CD4-positive, alpha-beta T cell treated with Interleukin-17A for 1 hour (primary cell): ENCODE measurements at regions not wholly inside any gene's neighbourhood (a gene's known extent, or its start where the extent isn't known, plus 50 kb on each side); places are given as distances from the start of the nearest gene placed in this dataset.

Experiments
- DNase-seq: peaks from one replicate; pipeline ENCODE4 v3.0.0-alpha.2; 2020

DNA sequence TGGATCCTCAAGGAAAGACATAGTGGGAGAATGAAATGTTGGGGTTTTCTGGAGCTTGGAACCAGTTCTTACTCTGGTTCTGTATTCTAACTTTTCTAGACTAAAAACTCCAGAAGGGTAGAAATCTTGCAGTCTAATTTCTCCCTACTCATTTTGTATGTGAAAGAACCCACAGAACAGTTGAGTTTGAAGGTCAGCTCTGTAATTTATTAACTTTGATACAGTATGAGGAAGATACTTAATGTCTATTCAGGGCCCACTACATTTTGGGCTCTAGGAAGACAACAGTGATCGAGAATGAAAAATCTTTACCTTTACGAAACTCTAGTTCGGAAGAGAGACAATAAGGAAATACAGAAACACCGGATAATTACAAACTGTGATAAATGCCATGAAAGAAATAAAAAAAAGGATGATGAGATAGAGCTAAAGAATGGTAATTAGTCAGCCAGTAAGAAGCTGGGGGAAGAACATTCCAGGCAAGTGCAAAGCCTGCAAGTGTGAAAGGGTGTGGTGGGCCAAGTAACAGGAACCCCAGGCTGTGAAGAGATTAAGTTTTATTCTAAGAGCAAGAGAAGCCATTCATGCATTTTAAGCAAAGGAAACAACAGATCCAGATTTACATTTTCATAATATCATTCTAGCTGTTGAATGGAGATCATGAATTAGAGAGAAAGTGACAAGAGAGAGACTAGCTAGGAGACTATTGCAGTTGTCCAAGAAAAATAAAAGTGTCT, 159.9 kb upstream of the HMCN1 start:
- no peak for DNase-seq

DNA sequence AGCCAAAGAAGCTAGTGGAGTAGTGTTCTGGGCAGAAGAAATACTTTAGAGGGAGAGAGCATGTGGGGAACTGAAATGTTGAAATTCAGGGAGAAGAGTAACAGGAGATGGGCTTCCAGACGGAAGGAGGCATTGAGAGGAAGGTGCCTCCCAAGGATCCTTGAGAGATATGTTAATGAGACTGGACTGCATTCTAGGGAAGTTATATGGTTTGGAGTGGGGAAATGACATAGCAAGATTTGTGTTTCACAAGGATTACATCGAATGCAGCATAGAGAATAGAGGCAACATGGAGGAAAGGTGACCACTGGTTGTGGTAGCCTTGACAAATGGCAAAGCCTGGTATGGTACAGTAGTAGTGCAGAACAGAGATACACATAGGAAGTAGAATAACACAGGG, 160.5 kb upstream of the HMCN1 start:
- DNase-seq, result no peak

DNA sequence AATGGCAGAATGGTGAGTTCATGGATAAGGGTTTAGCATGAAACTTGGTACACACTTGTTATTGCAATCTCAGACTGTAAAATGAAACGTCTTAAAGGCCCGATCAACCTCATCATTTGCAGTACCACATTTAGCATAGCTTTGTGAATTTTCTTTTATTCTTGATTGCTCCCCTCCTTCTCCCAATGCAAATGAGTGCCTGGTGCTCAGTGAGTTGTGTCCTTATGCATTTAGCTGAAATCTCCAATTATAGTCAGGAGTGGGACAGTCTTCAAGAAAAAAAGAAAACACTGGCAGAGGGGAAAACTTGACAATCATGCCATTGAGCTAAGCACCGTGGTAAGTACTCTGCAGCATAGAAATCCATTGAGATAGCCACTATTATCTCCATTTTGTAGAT, 161.0 kb upstream of the HMCN1 start:
- no peak for DNase-seq

GRCh38 chr1:185570962-185571361, 163.2 kb upstream of the HMCN1 start:
- peak; percentile 31 for DNase-seq

GRCh38 chr1:185568155-185569123, 165.8 kb upstream of the HMCN1 start:
- DNase-seq, result peak; percentile 66

GRCh38 chr1:185567440-185567839, 166.8 kb upstream of the HMCN1 start:
- DNase-seq, result no peak

DNA sequence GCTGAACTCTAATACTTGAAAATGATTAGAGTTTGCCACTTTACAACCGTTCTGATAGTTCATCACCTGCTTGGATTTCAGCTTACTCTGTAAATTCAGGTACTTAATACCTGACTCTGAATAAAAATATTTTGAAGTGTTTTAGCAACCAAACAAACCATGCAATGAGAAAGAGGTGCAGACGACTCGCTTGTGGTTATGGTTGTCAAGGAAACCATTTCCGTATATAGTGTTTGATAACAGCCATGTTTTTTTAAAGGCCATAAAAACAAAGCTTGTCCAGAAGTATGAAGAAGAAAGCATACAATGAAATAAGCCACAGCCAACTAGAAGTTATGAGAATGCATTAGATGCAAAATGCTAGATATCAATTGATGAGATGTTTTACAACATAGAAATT, 167.2 kb upstream of the HMCN1 start:
- DNase-seq, result peak; percentile 95

- no peak for DNase-seq
Observed at GRCh38 chr1:185565302-185565701, 168.9 kb upstream of the HMCN1 start.

DNA sequence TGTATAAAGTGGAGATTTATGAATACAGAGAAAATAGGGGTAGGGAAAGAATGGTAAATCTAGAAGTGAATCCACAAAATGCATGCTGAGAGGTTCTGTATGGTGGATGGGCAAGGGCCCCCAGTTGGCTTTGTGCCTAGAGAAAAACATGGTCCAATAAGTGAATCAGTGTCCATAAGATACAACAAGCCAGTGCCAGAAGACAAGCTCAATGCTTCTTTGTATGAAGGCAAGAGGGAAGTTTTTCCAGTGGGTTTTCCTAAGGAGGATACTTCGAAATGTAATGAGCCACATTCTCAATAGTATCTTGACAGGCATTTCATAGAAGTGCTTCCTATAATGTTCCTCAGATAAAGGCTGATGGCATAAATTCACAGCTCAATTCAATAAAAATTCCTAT, 169.4 kb upstream of the HMCN1 start:
- no peak for DNase-seq

DNA sequence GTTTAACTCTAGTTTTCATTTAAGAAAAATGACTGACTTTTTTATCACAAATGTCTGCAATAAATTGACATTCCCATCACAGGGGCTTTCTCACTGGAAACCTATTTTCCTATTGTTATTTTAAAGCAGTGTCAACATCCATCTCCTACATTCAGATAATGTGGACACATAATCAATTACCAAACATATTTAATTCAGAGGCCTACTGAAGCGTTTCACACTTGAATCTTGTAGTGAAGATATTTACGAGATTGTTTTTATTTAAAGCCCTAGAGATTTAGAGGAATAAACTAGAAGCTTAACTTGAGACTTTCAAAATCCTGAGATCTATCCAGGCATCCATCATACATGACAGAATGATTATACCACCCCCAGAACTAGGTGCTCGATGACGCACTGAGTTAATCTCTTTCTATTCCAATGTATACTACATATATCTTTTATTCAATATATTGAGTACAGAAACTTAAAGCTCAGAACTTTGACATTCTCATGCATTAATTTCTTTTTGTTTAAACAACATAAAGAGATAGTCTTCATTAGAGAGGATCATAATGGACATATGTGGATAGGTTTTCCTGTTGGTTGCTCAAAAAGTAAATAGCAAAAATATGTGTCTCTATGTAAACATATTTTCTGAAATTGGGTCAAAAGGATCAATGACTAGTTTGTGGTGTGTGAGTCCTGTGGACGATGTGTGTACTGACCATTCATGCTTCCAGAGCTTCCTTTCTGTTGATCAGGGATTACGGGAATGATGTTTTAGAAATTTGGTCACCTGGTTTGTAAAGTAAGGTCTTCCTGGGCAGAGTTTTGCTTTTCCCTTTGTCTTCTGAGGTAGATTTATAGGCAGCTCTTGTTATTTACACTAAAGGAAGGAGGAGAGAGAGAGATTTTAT, 171.5 kb upstream of the HMCN1 start:
- no peak for DNase-seq

GRCh38 chr1:185561629-185562028, 172.6 kb upstream of the HMCN1 start:
- peak; percentile 58 for DNase-seq

- peak; percentile 24 for DNase-seq
Observed at GRCh38 chr1:185560760-185561159, 173.4 kb upstream of the HMCN1 start.

DNA sequence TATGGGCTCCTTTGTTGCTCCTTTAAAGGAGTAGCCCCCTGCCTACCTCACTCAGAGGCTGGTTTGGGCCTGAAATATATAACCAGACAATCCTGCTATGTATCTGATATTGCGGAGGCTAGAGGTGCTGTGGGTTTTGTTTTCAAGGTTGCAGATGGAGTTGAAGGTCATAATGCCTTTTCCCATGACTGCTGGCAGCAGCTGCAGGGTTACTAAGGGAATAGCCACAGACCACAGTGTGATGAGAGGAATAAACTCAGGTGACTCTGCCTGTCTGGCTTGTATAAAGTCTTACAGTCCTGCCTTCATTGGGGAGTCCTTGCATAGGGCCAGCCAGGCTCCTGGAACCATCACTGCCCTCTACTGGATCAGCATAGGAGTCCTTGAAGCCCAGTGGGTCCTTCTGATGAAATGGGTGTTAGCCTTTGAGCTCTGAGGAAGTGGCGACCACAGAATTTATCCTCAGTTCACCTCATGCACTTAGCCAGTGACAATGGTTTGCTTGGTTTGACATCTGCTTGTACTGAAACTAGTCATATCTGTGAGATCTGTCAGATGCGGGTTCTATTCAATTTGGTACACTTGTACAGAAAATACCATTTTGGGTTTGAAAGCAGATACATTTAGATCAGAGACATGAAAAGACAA, 174.4 kb upstream of the HMCN1 start:
- peak; percentile 80 for DNase-seq

DNA sequence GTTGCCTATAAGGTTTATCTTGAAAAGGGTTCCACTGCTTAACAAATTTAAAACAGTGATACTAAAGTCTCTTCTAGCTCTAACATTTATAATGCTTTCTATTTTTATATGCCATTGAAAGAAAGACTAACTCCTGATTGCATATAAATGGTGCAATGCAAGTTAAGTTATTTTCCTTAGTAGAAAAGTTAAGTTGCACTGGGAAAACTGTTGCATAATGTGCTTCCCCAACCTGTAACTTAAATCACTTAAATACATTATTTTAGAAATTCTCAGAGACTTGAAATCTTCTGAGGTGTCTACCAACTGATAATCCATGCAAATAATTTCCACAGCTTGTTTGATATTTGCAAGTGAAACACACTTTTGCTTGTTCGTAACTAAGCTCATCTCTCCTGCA, 175.0 kb upstream of the HMCN1 start:
- DNase-seq, result no peak

GRCh38 chr1:185556561-185556960, 177.6 kb upstream of the HMCN1 start:
- no peak for DNase-seq

DNA sequence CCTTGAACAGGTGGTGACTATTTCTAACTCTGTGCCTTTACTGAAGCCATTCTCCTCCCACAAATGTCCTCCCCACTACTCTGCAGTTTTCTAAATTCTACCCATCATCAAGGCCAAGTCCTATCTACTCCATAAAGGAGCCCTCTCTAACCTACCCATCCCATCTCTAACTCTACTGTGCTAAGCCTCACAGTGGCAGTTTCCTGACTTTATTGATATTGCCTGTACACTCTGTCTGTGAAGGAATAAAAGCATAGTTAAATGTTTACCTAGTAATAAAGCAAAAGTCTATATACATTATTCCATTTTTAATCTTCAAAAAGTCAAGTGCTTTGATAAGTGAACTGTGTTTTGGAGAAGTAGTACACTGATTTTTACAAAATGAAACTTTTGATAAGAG, 178.4 kb upstream of the HMCN1 start:
- DNase-seq, result no peak

- no peak for DNase-seq
Observed at GRCh38 chr1:185551008-185551407, 183.2 kb upstream of the HMCN1 start.

GRCh38 chr1:185549906-185550305, 184.3 kb upstream of the HMCN1 start:
- no peak for DNase-seq

DNA sequence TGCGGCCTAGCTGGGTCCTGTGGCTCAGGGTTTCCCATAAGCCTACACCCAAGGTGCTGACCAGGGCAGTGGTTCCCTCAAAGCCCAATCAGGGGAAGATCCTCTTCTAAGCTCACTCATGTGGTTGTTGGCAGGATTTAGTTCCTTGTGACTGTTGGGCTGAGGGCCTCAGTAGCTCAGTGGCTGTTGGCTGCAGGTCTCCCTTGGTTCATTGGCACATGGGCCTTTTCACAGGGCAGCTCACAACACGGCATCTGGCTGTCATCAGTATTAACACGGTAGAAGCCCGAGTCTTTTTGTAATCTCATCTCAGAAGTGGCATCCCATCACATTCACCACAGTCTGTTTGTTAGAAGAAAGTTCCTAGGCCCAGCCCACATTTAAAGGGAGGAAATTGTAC, 188.2 kb upstream of the HMCN1 start:
- DNase-seq, result no peak

GRCh38 chr1:185541871-185542301, 192.3 kb upstream of the HMCN1 start:
- DNase-seq, result no peak

DNA sequence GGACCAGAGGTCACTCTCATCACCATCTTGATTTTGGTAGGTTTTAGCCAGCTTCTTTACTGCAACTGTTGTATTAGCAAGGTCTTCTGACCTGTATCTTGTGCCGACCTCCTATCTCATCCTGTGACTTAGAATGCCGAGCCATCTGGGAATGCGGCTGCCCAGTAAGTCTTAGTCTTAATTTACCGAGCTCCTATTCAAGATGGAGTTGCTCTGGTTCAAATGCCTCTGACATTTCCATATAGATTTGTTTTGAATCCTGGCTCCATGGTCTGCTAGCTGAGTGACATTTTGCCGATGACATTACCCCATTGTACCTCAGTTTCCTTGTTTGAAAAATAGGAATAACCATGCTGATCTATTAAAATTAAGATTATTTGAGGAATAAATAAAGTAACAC, 193.9 kb upstream of the HMCN1 start:
- no peak for DNase-seq

DNA sequence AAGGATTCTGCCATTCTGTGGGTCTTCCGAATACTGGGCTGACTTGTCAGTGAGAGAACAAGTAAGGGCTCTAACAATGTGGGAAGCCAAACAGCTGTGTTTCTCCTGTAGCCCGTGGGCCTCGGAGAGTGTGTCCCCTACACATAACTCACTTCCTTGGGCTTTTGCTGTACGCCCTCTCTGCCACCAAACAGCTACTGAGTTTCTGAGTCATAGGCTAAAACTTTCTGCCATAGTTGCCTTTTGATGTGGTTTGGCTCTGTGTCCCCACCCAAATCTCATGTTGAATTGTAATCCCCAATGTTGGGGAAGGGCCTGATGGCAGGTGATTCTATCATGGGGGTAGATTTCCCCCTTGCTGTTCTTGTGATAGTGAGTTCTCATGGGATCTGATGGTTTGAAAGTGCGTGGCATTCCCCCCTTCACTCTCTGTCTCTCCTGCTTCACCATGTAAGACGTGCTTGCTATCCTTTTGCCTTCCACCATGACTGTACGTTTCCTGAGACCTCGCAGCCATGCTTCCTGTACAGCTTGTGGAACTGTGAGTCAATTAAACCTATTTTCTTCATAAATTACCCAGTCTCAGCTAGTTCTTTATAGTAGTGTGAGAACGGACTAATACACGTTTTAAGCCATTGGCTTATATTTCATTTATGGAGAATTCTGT, 194.8 kb upstream of the HMCN1 start:
- no peak for DNase-seq
